ENCODE measurements at regions not wholly inside any gene's neighbourhood (a gene's known extent, or its start where the extent isn't known, plus 50 kb on each side); places are given as distances from the start of the nearest gene placed in this dataset.
"Not testable (repeated sequence)": the region's sequence is repeated elsewhere in the genome, so short reads cannot be mapped to it uniquely, and the experiment has no call there.

GRCh38 chr12:93081810-93082165 is 152.7 kb upstream of the EEA1 start:
- Mint-ChIP-seq H3K36me3 (ENCODE audit: low read depth) (no peaks in the 10 kb centered on the region), H3K4me3 (no peak overlapping the region), H3K27me3 (no peaks in the 10 kb centered on the region), H3K27ac (no peak overlapping the region), H3K4me1 (no peaks in the 10 kb centered on the region)
- ATAC-seq = no peak
- peaks cover 4% of the 10 kb centered on the region for H3K9me3 ChIP-seq (ENCODE audit: control insufficient read depth, low read length, poor library complexity, severe bottlenecking)
- no peak for DNase-seq

- no peaks in the 10 kb centered on the region for H3K36me3 Mint-ChIP-seq (ENCODE audit: low read depth)
- H3K27me3 Mint-ChIP-seq = no peaks in the 10 kb centered on the region
- ATAC-seq = no peak
- H3K4me3 Mint-ChIP-seq = no peak overlapping the region
- no peak for DNase-seq
- no peaks in the 10 kb centered on the region for H3K4me1 Mint-ChIP-seq
- H3K27ac Mint-ChIP-seq = no peak overlapping the region
- no peaks in the 10 kb centered on the region for H3K9me3 ChIP-seq (ENCODE audit: control insufficient read depth, low read length, poor library complexity, severe bottlenecking)
Measured at GRCh38 chr12:93085383-93086287, 156.5 kb upstream of the EEA1 start.

DNA sequence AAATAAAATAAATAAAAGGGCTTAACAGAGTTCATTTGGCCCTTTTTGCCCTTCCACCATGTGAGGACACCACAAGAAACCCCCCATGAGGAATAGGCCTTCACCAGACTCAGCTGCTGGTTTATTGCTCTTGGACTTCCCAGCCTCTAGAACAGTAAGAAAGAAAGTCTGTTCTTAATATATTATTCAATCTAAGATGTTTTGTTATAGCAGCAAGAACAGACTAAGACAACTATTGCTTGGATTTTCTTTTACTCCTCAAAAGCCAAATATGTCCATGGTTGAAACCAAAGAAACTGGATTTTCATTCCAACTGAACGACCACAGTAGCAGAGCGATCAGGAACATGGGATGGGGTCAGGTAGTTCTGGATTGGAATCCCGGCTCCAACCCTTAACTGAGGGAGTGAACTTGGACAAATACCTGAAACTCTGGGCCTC is 157.2 kb upstream of the EEA1 start:
- no peak for ATAC-seq
- no peaks in the 10 kb centered on the region for H3K9me3 ChIP-seq (ENCODE audit: control insufficient read depth, low read length, poor library complexity, severe bottlenecking)
- Mint-ChIP-seq H3K27me3 (no peaks in the 10 kb centered on the region), H3K36me3 (ENCODE audit: low read depth) (no peaks in the 10 kb centered on the region), H3K4me3 (no peak overlapping the region), H3K27ac (no peak overlapping the region), H3K4me1 (peaks cover 2% of the 10 kb centered on the region)
- no peak for DNase-seq

- Mint-ChIP-seq H3K4me3 (no peak overlapping the region), H3K27ac (no peak overlapping the region), H3K4me1 (peaks cover 2% of the 10 kb centered on the region), H3K27me3 (no peaks in the 10 kb centered on the region), H3K36me3 (ENCODE audit: low read depth) (peaks cover 3% of the 10 kb centered on the region)
- no peak for ATAC-seq
- DNase-seq = no peak
- H3K9me3 ChIP-seq (ENCODE audit: control insufficient read depth, low read length, poor library complexity, severe bottlenecking) = no peaks in the 10 kb centered on the region
Measured at GRCh38 chr12:93087840-93088610, 158.9 kb upstream of the EEA1 start.

DNA sequence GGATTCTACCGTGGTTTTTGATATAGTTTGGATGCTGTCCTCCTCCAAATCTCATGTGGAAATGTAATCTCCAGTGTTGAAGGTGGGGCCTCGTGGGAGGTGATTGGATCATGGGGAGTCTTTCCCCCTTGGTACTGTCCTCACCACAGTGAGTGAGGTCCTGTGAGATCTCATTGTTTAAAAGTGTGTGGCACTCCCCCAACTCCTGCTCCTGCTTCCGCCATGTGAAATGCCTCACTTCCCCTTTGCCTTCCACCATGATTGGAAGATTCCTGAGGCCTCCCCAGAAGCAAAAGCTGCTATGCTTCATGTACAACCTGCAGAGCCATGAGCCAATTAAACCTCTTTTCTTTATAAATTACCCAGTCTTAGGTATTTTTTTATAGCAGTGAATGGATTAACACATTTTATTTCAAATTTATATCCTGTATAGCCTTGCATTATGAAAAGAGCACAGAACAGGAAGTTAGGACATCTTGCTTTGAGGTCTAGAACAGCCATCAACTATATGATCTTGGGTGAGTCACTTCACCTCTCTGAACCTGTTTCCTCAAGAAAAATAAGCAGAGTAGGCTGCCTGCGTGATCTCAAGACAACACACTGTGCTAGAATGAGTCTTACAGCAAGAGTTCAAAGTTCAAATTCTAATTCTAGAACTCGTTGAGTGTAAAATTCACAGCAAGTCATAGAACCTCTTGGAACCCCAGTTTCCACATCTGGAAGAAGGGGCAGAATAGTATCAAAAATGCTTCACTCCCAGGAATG is 160.9 kb upstream of the EEA1 start:
- H3K9me3 ChIP-seq (ENCODE audit: control insufficient read depth, low read length, poor library complexity, severe bottlenecking) = no peaks in the 10 kb centered on the region
- DNase-seq (no peak), ATAC-seq (peak; percentile 49)
- H3K4me1 Mint-ChIP-seq = peaks cover 3% of the 10 kb centered on the region
- no peak overlapping the region for H3K27ac Mint-ChIP-seq
- no peak overlapping the region for H3K4me3 Mint-ChIP-seq
- no peaks in the 10 kb centered on the region for H3K27me3 Mint-ChIP-seq
- H3K36me3 Mint-ChIP-seq (ENCODE audit: low read depth) = peaks cover 3% of the 10 kb centered on the region

- H3K4me1 Mint-ChIP-seq = peaks cover 5% of the 10 kb centered on the region
- H3K4me3 Mint-ChIP-seq = no peak overlapping the region
- no peak for ATAC-seq
Measured at GRCh38 chr12:93090731-93091172, 161.7 kb upstream of the EEA1 start.

DNA sequence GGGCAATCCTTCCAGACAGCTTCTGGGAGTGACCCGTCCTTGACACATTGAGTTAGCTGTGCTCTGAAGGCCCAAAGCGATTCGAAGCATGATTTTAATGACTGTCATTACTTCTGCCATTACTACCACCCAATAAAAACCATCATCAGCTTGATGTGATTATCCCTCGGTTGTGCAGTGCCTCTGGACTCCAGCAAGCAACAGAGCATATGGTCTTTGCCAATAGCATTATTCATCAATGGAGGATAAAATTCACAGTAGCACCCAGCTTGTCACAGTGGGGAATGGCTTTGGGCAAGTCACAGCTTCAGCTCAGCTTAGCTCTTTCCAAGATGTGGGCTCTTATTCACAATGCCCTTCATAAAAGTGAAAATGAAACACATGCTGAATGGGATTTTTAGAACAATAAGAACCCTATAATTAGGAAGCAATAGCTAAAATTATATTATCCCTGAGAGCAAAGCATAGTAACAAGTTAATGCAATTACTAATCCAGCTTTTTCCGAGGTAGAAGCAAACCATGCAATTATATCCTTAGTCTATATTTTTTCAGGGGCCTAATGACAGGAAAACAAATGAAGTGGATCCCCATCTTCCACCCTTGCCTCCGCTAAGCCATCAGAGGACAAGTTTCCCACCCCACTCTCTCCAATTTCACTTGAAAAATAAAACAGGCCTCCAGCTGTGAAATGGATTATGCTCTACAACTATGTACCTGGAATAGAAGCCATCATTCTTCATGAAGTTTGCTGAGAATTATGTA is 163.0 kb upstream of the EEA1 start:
- Mint-ChIP-seq H3K4me3 (no peak overlapping the region), H3K36me3 (ENCODE audit: low read depth) (peaks cover 3% of the 10 kb centered on the region), H3K27ac (no peak overlapping the region), H3K4me1 (peaks cover 5% of the 10 kb centered on the region), H3K27me3 (no peaks in the 10 kb centered on the region)
- ATAC-seq (no peak), DNase-seq (no peak)
- H3K9me3 ChIP-seq (ENCODE audit: control insufficient read depth, low read length, poor library complexity, severe bottlenecking) = no peaks in the 10 kb centered on the region

More at GRCh38 chr12:93090731-93091172, 161.7 kb upstream of the EEA1 start:
- no peaks in the 10 kb centered on the region for H3K9me3 ChIP-seq (ENCODE audit: control insufficient read depth, low read length, poor library complexity, severe bottlenecking)
- Mint-ChIP-seq H3K36me3 (ENCODE audit: low read depth) (peaks cover 3% of the 10 kb centered on the region), H3K27ac (no peak overlapping the region), H3K27me3 (no peaks in the 10 kb centered on the region)
- DNase-seq = no peak

GRCh38 chr12:93092649-93092945 is 163.5 kb upstream of the EEA1 start:
- no peak overlapping the region for H3K27ac Mint-ChIP-seq

GRCh38 chr12:93093243-93093642 is 164.1 kb upstream of the EEA1 start:
- H3K27me3 Mint-ChIP-seq = no peaks in the 10 kb centered on the region
- H3K4me1 Mint-ChIP-seq = peaks cover 7% of the 10 kb centered on the region
- no peak overlapping the region for H3K27ac Mint-ChIP-seq
- ATAC-seq (no peak), DNase-seq (no peak)
- no peak overlapping the region for H3K4me3 Mint-ChIP-seq
- H3K36me3 Mint-ChIP-seq (ENCODE audit: low read depth) = peaks cover 3% of the 10 kb centered on the region
- H3K9me3 ChIP-seq (ENCODE audit: control insufficient read depth, low read length, poor library complexity, severe bottlenecking) = no peaks in the 10 kb centered on the region

More at GRCh38 chr12:93092649-93092945, 163.5 kb upstream of the EEA1 start:
- Mint-ChIP-seq H3K27me3 (no peaks in the 10 kb centered on the region), H3K36me3 (ENCODE audit: low read depth) (peaks cover 3% of the 10 kb centered on the region), H3K4me1 (peaks cover 5% of the 10 kb centered on the region), H3K4me3 (no peak overlapping the region)
- H3K9me3 ChIP-seq (ENCODE audit: control insufficient read depth, low read length, poor library complexity, severe bottlenecking) = no peaks in the 10 kb centered on the region
- ATAC-seq (no peak), DNase-seq (no peak)

GRCh38 chr12:93094222-93094621 is 165.1 kb upstream of the EEA1 start:
- not testable (repeated sequence) for ATAC-seq; H3K4me1 Mint-ChIP-seq; H3K36me3 Mint-ChIP-seq (ENCODE audit: low read depth)

DNA sequence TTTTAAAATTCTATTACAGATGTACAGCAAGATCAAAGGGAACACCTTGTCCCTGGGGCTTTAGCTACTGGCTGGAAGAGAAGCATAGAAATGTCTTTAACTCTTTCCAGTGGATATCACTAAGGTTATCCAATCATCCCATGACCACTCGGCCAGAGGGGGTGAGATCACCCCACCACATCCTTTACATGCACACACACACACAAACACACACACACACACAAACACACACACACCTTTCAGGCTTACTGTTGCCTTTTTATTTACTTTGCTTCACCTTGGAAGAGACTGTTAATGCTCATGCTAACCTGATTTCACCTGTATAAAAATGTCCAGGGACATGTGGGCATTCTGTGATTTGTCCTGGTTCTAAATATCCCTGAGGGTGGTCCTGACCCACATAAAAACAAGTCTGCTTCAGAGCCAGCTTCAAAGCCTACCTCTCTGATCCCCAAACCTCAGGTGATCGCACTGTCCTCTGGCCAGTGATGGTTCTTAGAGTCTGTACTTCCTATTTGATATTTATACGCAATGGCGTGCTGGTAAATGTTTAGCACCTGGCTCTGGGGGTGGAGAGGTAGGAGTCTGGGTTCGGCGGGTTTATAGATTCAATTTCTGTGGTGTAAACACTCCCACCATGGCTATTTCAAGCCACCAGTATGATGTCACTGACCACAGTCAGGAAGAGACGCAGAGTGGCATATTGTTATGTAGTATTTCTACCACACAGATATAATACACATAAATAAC is 166.1 kb upstream of the EEA1 start:
- no peaks in the 10 kb centered on the region for H3K9me3 ChIP-seq (ENCODE audit: control insufficient read depth, low read length, poor library complexity, severe bottlenecking)
- no peak for DNase-seq
- peaks cover 11% of the 10 kb centered on the region for H3K4me1 Mint-ChIP-seq
- no peaks in the 10 kb centered on the region for H3K27me3 Mint-ChIP-seq
- H3K4me3 Mint-ChIP-seq = no peak overlapping the region
- peaks cover 3% of the 10 kb centered on the region for H3K36me3 Mint-ChIP-seq (ENCODE audit: low read depth)
- peak; percentile 32 for ATAC-seq
- H3K27ac Mint-ChIP-seq = no peak overlapping the region

More at GRCh38 chr12:93094222-93094621, 165.1 kb upstream of the EEA1 start:
- H3K27me3 Mint-ChIP-seq; DNase-seq; H3K4me3 Mint-ChIP-seq; H3K9me3 ChIP-seq (ENCODE audit: control insufficient read depth, low read length, poor library complexity, severe bottlenecking); H3K27ac Mint-ChIP-seq: not testable (repeated sequence)

GRCh38 chr12:93097417-93097816 is 168.3 kb upstream of the EEA1 start:
- peaks cover 3% of the 10 kb centered on the region for H3K36me3 Mint-ChIP-seq (ENCODE audit: low read depth)
- H3K27me3 Mint-ChIP-seq = no peaks in the 10 kb centered on the region
- no peak for DNase-seq
- no peak for ATAC-seq
- H3K9me3 ChIP-seq (ENCODE audit: control insufficient read depth, low read length, poor library complexity, severe bottlenecking) = no peaks in the 10 kb centered on the region
- H3K4me1 Mint-ChIP-seq = peaks cover 8% of the 10 kb centered on the region
- H3K4me3 Mint-ChIP-seq = no peak overlapping the region
- H3K27ac Mint-ChIP-seq = no peak overlapping the region
